Right atrium auricular region (tissue), 2 donors: ENCODE measurements at regions not wholly inside any gene's neighbourhood (a gene's known extent, or its start where the extent isn't known, plus 50 kb on each side); places are given as distances from the start of the nearest gene placed in this dataset.

Experiments
- DNase-seq: peaks from one replicate; pipeline ENCODE4 v3.0.0-alpha.2; 2019; ENCODE audit warnings: low spot score
- H3K27ac ChIP-seq, 2 donors: fragments of 200-600 bp; sonication (generic); 1 replicate in 1 of 2; 2 replicates in 1 of 2; pipeline ENCODE4 v1.5.1; 2016 to 2019
- H3K27me3 ChIP-seq, 2 donors: fragments of 200-600 bp; sonication (generic); one replicate each; pipeline versions ENCODE4 v1.5.1 to v1.6.0; 2017 to 2019
- H3K36me3 ChIP-seq: fragments of 200-600 bp; sonication (generic); one replicate; pipeline ENCODE4 v1.5.1; 2016
- H3K4me1 ChIP-seq, 2 donors: fragments of 200-600 bp; sonication (generic); one replicate each; pipeline versions ENCODE4 v1.5.1 to v1.6.0; 2017 to 2019
- H3K4me3 ChIP-seq, 2 donors: fragments of 200-600 bp; sonication (generic); 1 replicate in 1 of 2; 2 replicates in 1 of 2; pipeline ENCODE4 v1.5.1; 2017 to 2019; ENCODE audit warnings: mild to moderate bottlenecking in 1 of 2, moderate library complexity in 1 of 2
- H3K9me3 ChIP-seq, 2 donors: fragments of 200-600 bp; sonication (generic); one replicate each; pipeline ENCODE4 v1.5.1; 2019
- CTCF ChIP-seq, 2 donors: fragments of 200-600 bp; sonication (generic); IDR thresholded peaks; one replicate each; pipeline ENCODE4 v1.5.1; 2019; ENCODE audit warnings: antibody characterized with exemption in 2 of 2

GRCh38 chr7:22670422-22670815, 56.6 kb upstream of the IL6 start:
- Histone ChIP-seq H3K4me3 (no peak overlapping the region), H3K9me3 (no peaks in the 10 kb centered on the region), H3K27me3 (no peaks in the 10 kb centered on the region), H3K27ac (no peak overlapping the region), H3K4me1 (no peaks in the 10 kb centered on the region), H3K36me3 (no peaks in the 10 kb centered on the region)
- DNase-seq, result no peak
- no peak for TF ChIP-seq CTCF (IDR thresholded peaks at IDR 0.05)

GRCh38 chr7:22669692-22670421, 57.1 kb upstream of the IL6 start:
- Histone ChIP-seq H3K27me3 (no peaks in the 10 kb centered on the region), H3K27ac (no peak overlapping the region), H3K4me1 (no peaks in the 10 kb centered on the region), H3K4me3 (no peak overlapping the region), H3K36me3 (no peaks in the 10 kb centered on the region), H3K9me3 (no peaks in the 10 kb centered on the region)
- DNase-seq, result no peak
- TF ChIP-seq CTCF (IDR thresholded peaks at IDR 0.05), result no peak

- Histone ChIP-seq H3K27ac (no peak overlapping the region), H3K9me3 (no peaks in the 10 kb centered on the region), H3K27me3 (no peaks in the 10 kb centered on the region), H3K4me3 (no peak overlapping the region), H3K4me1 (no peaks in the 10 kb centered on the region), H3K36me3 (no peaks in the 10 kb centered on the region)
- TF ChIP-seq CTCF (IDR thresholded peaks at IDR 0.05), result no peak
- DNase-seq, result no peak
Observed at GRCh38 chr7:22668971-22669401, 58.0 kb upstream of the IL6 start.

GRCh38 chr7:22667562-22668239, 59.3 kb upstream of the IL6 start:
- Histone ChIP-seq H3K9me3 (no peaks in the 10 kb centered on the region), H3K36me3 (no peaks in the 10 kb centered on the region), H3K4me3 (no peak overlapping the region), H3K27ac (no peak overlapping the region), H3K27me3 (no peaks in the 10 kb centered on the region), H3K4me1 (no peaks in the 10 kb centered on the region)
- no peak for DNase-seq
- TF ChIP-seq CTCF (IDR thresholded peaks at IDR 0.05), result no peak

GRCh38 chr7:22667187-22667561, 59.8 kb upstream of the IL6 start:
- no peaks in the 10 kb centered on the region for H3K36me3 ChIP-seq
- no peaks in the 10 kb centered on the region for H3K27me3 ChIP-seq
- H3K4me3 ChIP-seq, result no peak overlapping the region
- H3K4me1 ChIP-seq, result no peaks in the 10 kb centered on the region
- H3K27ac ChIP-seq, result no peak overlapping the region
- H3K9me3 ChIP-seq, result no peaks in the 10 kb centered on the region
- no peak for TF ChIP-seq CTCF (IDR thresholded peaks at IDR 0.05)
- DNase-seq, result no peak
